ENCODE measurements at regions not wholly inside any gene's neighbourhood (a gene's known extent, or its start where the extent isn't known, plus 50 kb on each side); places are given as distances from the start of the nearest gene placed in this dataset.

DNA sequence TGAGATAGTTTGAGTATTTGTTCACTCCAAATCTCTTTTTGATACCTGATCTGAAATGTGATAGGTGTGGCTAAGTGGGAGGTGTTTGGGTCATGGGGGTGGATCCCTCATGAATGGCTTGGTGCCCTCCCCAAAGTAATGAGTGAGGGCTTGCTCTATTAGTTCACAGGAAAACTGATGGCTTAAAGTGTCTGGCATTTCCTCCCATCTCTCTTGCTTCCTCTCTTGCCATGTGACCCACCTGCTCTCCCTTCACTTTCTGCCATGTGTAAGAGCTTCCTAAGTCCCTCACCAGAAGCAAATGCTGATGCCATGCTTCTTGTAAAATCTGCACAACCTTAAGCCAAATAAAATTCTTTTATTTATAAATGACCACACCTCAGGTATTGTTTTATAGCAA, 61.1 kb downstream of the MAD2L1 start:
- H3K27me3 ChIP-seq (ENCODE audit: low read depth, low read length) = no peaks in the 10 kb centered on the region
- H2AFZ ChIP-seq (ENCODE audit: low read depth, low read length) = no peak overlapping the region
- H3K36me3 ChIP-seq (replicated peaks; ENCODE audit: low read depth, low read length) = no peaks in the 10 kb centered on the region
- H3K9me3 ChIP-seq (ENCODE audit: insufficient read depth, low read length) = no peaks in the 10 kb centered on the region
- H3K4me2 ChIP-seq (ENCODE audit: low read length) = no peak overlapping the region
- H3K4me3 ChIP-seq (ENCODE audit: low read length) = no peak overlapping the region
- no peaks in the 10 kb centered on the region for H3K79me2 ChIP-seq (ENCODE audit: low read length)
- peaks cover 15% of the 10 kb centered on the region for H3K4me1 ChIP-seq (ENCODE audit: low read length)
- no peaks in the 10 kb centered on the region for H4K20me1 ChIP-seq (ENCODE audit: insufficient read depth, low read length)
- no peak for TF ChIP-seq EZH2phosphoT487 (IDR thresholded peaks at IDR 0.05; ENCODE audit: low read depth)
- TF ChIP-seq CTCF (IDR thresholded peaks at IDR 0.05; ENCODE audit: low read depth, low read length) = no peak
- H3K27ac ChIP-seq (ENCODE audit: low read length) = no peak overlapping the region
- no peak overlapping the region for H3K9ac ChIP-seq (ENCODE audit: low read length)

DNA sequence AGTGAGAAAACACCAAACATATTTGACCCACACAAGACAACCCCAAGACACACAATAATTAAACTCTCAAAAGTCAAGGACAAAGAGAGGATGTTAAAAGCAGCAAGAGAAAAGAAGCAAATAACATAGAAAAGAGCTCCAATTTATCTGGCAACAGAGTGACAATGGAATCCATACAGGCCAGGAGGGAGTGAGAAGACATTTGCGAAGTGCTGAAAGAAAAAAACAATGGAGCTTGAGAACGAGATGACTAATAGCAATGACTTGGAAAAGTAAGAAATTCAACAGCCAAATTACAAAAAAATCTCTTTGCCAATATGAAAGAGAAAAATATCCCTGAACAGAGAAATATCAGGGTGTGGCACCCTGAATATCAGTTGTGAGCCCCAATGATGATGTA, 61.6 kb downstream of the MAD2L1 start:
- no peak overlapping the region for H3K9ac ChIP-seq (ENCODE audit: low read length)
- peaks cover 15% of the 10 kb centered on the region for H3K4me1 ChIP-seq (ENCODE audit: low read length)
- H3K27ac ChIP-seq (ENCODE audit: low read length) = no peak overlapping the region
- H4K20me1 ChIP-seq (ENCODE audit: insufficient read depth, low read length) = no peaks in the 10 kb centered on the region
- no peak overlapping the region for H3K4me2 ChIP-seq (ENCODE audit: low read length)
- no peaks in the 10 kb centered on the region for H3K27me3 ChIP-seq (ENCODE audit: low read depth, low read length)
- no peaks in the 10 kb centered on the region for H3K36me3 ChIP-seq (replicated peaks; ENCODE audit: low read depth, low read length)
- no peaks in the 10 kb centered on the region for H3K9me3 ChIP-seq (ENCODE audit: insufficient read depth, low read length)
- H3K79me2 ChIP-seq (ENCODE audit: low read length) = no peaks in the 10 kb centered on the region
- no peak overlapping the region for H2AFZ ChIP-seq (ENCODE audit: low read depth, low read length)
- TF ChIP-seq CTCF (IDR thresholded peaks at IDR 0.05; ENCODE audit: low read depth, low read length) (no peak), EZH2phosphoT487 (IDR thresholded peaks at IDR 0.05; ENCODE audit: low read depth) (no peak)
- no peak overlapping the region for H3K4me3 ChIP-seq (ENCODE audit: low read length)

DNA sequence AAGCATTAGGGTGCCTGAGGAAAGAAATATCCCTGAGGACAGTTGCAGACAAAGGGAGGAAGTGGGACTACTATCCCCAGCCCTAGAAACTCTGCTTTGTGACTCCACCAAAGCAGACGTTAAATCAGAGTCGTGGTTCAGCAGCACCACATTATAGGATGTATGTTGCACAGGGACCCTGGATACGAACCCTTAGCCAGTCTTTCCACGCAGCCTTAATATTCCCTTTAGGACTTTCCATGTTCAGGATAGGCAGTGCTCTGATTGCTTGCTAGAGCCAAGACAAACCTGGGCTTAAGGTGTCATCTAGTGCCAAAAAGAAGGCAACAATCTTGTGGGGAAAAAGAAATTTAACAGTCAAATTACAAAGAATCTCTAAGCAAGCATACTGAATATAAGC, 62.6 kb downstream of the MAD2L1 start:
- no peaks in the 10 kb centered on the region for H4K20me1 ChIP-seq (ENCODE audit: insufficient read depth, low read length)
- H3K4me3 ChIP-seq (ENCODE audit: low read length) = no peak overlapping the region
- no peaks in the 10 kb centered on the region for H3K27me3 ChIP-seq (ENCODE audit: low read depth, low read length)
- no peak overlapping the region for H2AFZ ChIP-seq (ENCODE audit: low read depth, low read length)
- no peaks in the 10 kb centered on the region for H3K9me3 ChIP-seq (ENCODE audit: insufficient read depth, low read length)
- no peak overlapping the region for H3K9ac ChIP-seq (ENCODE audit: low read length)
- H3K4me1 ChIP-seq (ENCODE audit: low read length) = peaks cover 15% of the 10 kb centered on the region
- H3K27ac ChIP-seq (ENCODE audit: low read length) = no peak overlapping the region
- TF ChIP-seq EZH2phosphoT487 (IDR thresholded peaks at IDR 0.05; ENCODE audit: low read depth) (no peak), CTCF (IDR thresholded peaks at IDR 0.05; ENCODE audit: low read depth, low read length) (no peak)
- H3K36me3 ChIP-seq (replicated peaks; ENCODE audit: low read depth, low read length) = no peaks in the 10 kb centered on the region
- H3K79me2 ChIP-seq (ENCODE audit: low read length) = no peaks in the 10 kb centered on the region
- H3K4me2 ChIP-seq (ENCODE audit: low read length) = no peak overlapping the region

DNA sequence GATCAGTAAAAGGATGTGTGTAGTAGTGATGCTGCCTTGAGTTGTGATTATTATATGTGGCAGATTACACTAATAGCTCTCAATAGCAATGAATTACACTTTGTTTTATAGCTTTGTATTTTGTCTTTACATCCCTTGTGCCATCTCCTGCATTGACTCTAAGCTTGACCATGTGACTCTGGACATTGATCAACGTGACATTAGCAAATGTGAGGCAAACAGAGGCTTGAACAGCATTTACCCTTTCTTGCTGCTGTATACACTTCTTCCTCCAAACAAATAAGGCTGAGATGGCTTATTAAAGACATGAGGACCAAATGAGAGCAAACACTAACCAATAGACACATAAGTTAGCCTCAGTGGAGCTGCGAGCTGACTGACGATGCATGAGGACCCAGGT, 63.5 kb downstream of the MAD2L1 start:
- no peak overlapping the region for H3K9ac ChIP-seq (ENCODE audit: low read length)
- no peak overlapping the region for H2AFZ ChIP-seq (ENCODE audit: low read depth, low read length)
- no peaks in the 10 kb centered on the region for H3K79me2 ChIP-seq (ENCODE audit: low read length)
- H3K27ac ChIP-seq (ENCODE audit: low read length) = no peak overlapping the region
- no peak overlapping the region for H3K4me3 ChIP-seq (ENCODE audit: low read length)
- no peaks in the 10 kb centered on the region for H4K20me1 ChIP-seq (ENCODE audit: insufficient read depth, low read length)
- H3K27me3 ChIP-seq (ENCODE audit: low read depth, low read length) = no peaks in the 10 kb centered on the region
- no peaks in the 10 kb centered on the region for H3K9me3 ChIP-seq (ENCODE audit: insufficient read depth, low read length)
- TF ChIP-seq CTCF (IDR thresholded peaks at IDR 0.05; ENCODE audit: low read depth, low read length) (no peak), EZH2phosphoT487 (IDR thresholded peaks at IDR 0.05; ENCODE audit: low read depth) (no peak)
- no peaks in the 10 kb centered on the region for H3K36me3 ChIP-seq (replicated peaks; ENCODE audit: low read depth, low read length)
- peaks cover 12% of the 10 kb centered on the region for H3K4me1 ChIP-seq (ENCODE audit: low read length)
- no peak overlapping the region for H3K4me2 ChIP-seq (ENCODE audit: low read length)

Measured in OCI-LY3 (cell line).